ENCODE measurements at regions not wholly inside any gene's neighbourhood (a gene's known extent, or its start where the extent isn't known, plus 50 kb on each side); places are given as distances from the start of the nearest gene placed in this dataset.

- H3K4me3 ChIP-seq (ENCODE audit: extremely low read depth in 1 of 4, insufficient read depth in 2 of 4, low read depth in 3 of 4, low read length in 4 of 4): no peak overlapping the region
- no peaks in the 10 kb centered on the region for H4K20me1 ChIP-seq (replicated peaks in 1 of 2; ENCODE audit: control insufficient read depth in 1 of 2, insufficient read depth in 2 of 2, low read length in 2 of 2)
- DNase-seq (ENCODE audit: low read depth in 1 of 2, low spot score in 2 of 2) (no peak), FAIRE-seq (no peak)
- no peak overlapping the region for H2BK15ac ChIP-seq (ENCODE audit: low read length)
- no peaks in the 10 kb centered on the region; the same call in 1 of the 2 replicates for H3K23me2 ChIP-seq (ENCODE audit: low read depth, low read length)
- no peak overlapping the region for H3K9ac ChIP-seq (replicated peaks in 1 of 4; ENCODE audit: extremely low read depth in 1 of 4, low read depth in 3 of 4, low read length in 3 of 4)
- WGBS, 2 experiments (ENCODE audit: extremely low coverage in 1 of 2, insufficient coverage in 1 of 2, insufficient read length in 1 of 2, insufficient replicate concordance in 2 of 2, low coverage in 1 of 2, low lambda C conversion rate in 2 of 2, missing lambda C conversion rate in 1 of 2): 91% methylated on average over 6 of the region's 6 CpGs; no CpG with 5 or more reads in 1 of the 2 experiments
- H2AK5ac ChIP-seq (ENCODE audit: low read depth, low read length): no peak overlapping the region
- no peaks in the 10 kb centered on the region for H3K79me1 ChIP-seq (ENCODE audit: low read depth, low read length)
- H3K9me3 ChIP-seq (ENCODE audit: insufficient read depth in 2 of 2, low read depth in 1 of 2, low read length in 1 of 2): no peaks in the 10 kb centered on the region
- H3K14ac ChIP-seq (ENCODE audit: insufficient read length): no peak overlapping the region
- no peak overlapping the region for H2BK5ac ChIP-seq (ENCODE audit: low read depth, low read length)
- CTCF ChIA-PET (ENCODE audit: partially characterized antibody): no interaction called here
- H3K4me1 ChIP-seq (replicated peaks in 1 of 4; ENCODE audit: control insufficient read depth in 3 of 4, insufficient read depth in 4 of 4, low read length in 3 of 4): no peaks in the 10 kb centered on the region
- no peaks in the 10 kb centered on the region for H3K27me3 ChIP-seq (replicated peaks in 1 of 4; ENCODE audit: control insufficient read depth in 3 of 4, extremely low read depth in 1 of 4, insufficient read depth in 3 of 4, low read length in 3 of 4)
- H3K56ac ChIP-seq (replicated peaks; ENCODE audit: insufficient read length, low read depth, low read length): no peak overlapping the region
- no peak overlapping the region for H2BK12ac ChIP-seq (ENCODE audit: low read depth, low read length)
- no peak overlapping the region for H2BK120ac ChIP-seq (replicated peaks; ENCODE audit: low read depth, low read length)
- no peak overlapping the region for H4K91ac ChIP-seq (replicated peaks; ENCODE audit: insufficient read length, low read length)
- no peak overlapping the region for H3K18ac ChIP-seq (ENCODE audit: extremely low read depth, low read length)
- no peak overlapping the region for H3K4me2 ChIP-seq (ENCODE audit: insufficient read depth in 1 of 2, low read depth in 2 of 2, low read length in 2 of 2)
- H3K36me3 ChIP-seq (ENCODE audit: control insufficient read depth in 2 of 4, insufficient read depth in 4 of 4, low read length in 3 of 4): no peaks in the 10 kb centered on the region
- H2AFZ ChIP-seq (ENCODE audit: low read length): no peak overlapping the region
- H4K5ac ChIP-seq (ENCODE audit: insufficient read length, low read depth, low read length): no peak overlapping the region
- H4K8ac ChIP-seq (ENCODE audit: extremely low read depth, insufficient read depth, low read length): no peak overlapping the region
- no peak overlapping the region for H3K27ac ChIP-seq (ENCODE audit: low read depth, low read length)
- TF ChIP-seq BRCA1 (IDR thresholded peaks at IDR 0.05; ENCODE audit: low read depth, low read length) (no peak), NANOG (IDR thresholded peaks at IDR 0.05; ENCODE audit: insufficient read depth, low read depth, low read length, poor library complexity, severe bottlenecking) (no peak), KDM1A (IDR thresholded peaks at IDR 0.05; ENCODE audit: borderline replicate concordance, low read length) (no peak), SRF (IDR thresholded peaks at IDR 0.05; ENCODE audit: low read depth, low read length) (no peak), POLR2A (IDR thresholded peaks at IDR 0.05; ENCODE audit: control extremely low read depth in 1 of 2, low read depth in 2 of 2, low read length in 2 of 2) (no peak), KDM5A (IDR thresholded peaks at IDR 0.05; ENCODE audit: low read length) (no peak)
- H3K4ac ChIP-seq (replicated peaks; ENCODE audit: insufficient read length, low read depth, low read length): no peak overlapping the region
- POLR2A ChIA-PET (ENCODE audit: partially characterized antibody): no interaction called here
- no peak overlapping the region for H3K23ac ChIP-seq (ENCODE audit: insufficient read length)
- H2BK20ac ChIP-seq (ENCODE audit: low read length): no peak overlapping the region
- no peaks in the 10 kb centered on the region for H3K79me2 ChIP-seq (ENCODE audit: control insufficient read depth in 1 of 2, insufficient read depth in 2 of 2, low read length in 2 of 2)
Measured at GRCh38 chr18:56161566-56162260, 476.7 kb downstream of the TXNL1 start.

All from H1 (cell line).